Right lobe of liver (tissue), 6 donors: ENCODE measurements at regions not wholly inside any gene's neighbourhood (a gene's known extent, or its start where the extent isn't known, plus 50 kb on each side); places are given as distances from the start of the nearest gene placed in this dataset.

ENCODE experiments used
- ATAC-seq, 4 donors: fragments of 200-7000 bp; cut with Tn5 transposase; one replicate each; pipeline ENCODE4 v1.9.1; 2020; ENCODE audit warnings: mild to moderate bottlenecking in 4 of 4, moderate library complexity in 4 of 4
- DNase-seq, 3 donors: peaks; one replicate each; pipeline ENCODE4 v3.0.0-alpha.2; 2020
- H3K27ac ChIP-seq, 3 donors: fragments of 200-600 bp; one replicate each; pipeline ENCODE4 v1.8.0; 2022
- H3K27me3 ChIP-seq, 2 donors: fragments of 200-600 bp; one replicate each; pipeline ENCODE4 v1.8.0; 2022
- H3K36me3 ChIP-seq, 4 donors: fragments of 200-600 bp; sonication (generic) in 1 of 4; one replicate each; pipeline versions ENCODE4 v1.5.1 to v1.8.0; 2017 to 2022; ENCODE audit warnings: control low read depth in 1 of 4
- H3K4me1 ChIP-seq, 4 donors: fragments of 200-600 bp; sonication (generic) in 1 of 4; one replicate each; pipeline versions ENCODE4 v1.5.1 to v1.8.0; 2017 to 2022; ENCODE audit warnings: control low read depth in 1 of 4
- H3K4me3 ChIP-seq, 3 donors: fragments of 200-600 bp; one replicate each; pipeline ENCODE4 v1.8.0; 2022
- H3K9me3 ChIP-seq, 4 donors: fragments of 200-600 bp; sonication (generic) in 1 of 4; one replicate each; pipeline versions ENCODE4 v1.5.1 to v1.8.0; 2017 to 2022; ENCODE audit warnings: control low read depth in 1 of 4
- POLR2A ChIP-seq: fragments of 450-650 bp; IDR thresholded peaks from one replicate; pipeline ENCODE4 v1.6.1; 2017; ENCODE audit warnings: antibody characterized with exemption, mild to moderate bottlenecking
- WGBS: methylation state at CpG from one replicate; pipeline ENCODE4 v1.1.6; 2018; ENCODE audit warnings: low coverage, low lambda C conversion rate; ENCODE audit not compliant: insufficient coverage; ENCODE audit errors: missing lambda C conversion rate; 5-methylcytosine and 5-hydroxymethylcytosine counted together
- intact Hi-C, 2 donors: fragments of 100-400 bp; cut with DNase I; formaldehyde crosslinking; loops; one replicate each; pipeline versions ENCODE4 v1.11.2 to v1.14.1; 2022
- TF ChIP-seq, protein P1 (sequence below), 4 donors: fragments of 200-600 bp in 3 of 4; fragments of 450-650 bp in 1 of 4; IDR thresholded peaks; one replicate each; pipeline versions ENCODE4 v1.5.1 to v1.8.0; 2016 to 2022; ENCODE audit warnings: antibody characterized with exemption in 4 of 4, mild to moderate bottlenecking in 2 of 4
- donor health status: DM: no; HTN: yes; CAD: no.
- donor health status: DM: no; HTN: no; CAD: no.
- donor health status: DM: no; HTN: no; CAD: no.
- donor health status: DM: no; HTN: yes; CAD: no.
- donor health status: DM: no; HTN: yes; CAD: no.

DNA sequence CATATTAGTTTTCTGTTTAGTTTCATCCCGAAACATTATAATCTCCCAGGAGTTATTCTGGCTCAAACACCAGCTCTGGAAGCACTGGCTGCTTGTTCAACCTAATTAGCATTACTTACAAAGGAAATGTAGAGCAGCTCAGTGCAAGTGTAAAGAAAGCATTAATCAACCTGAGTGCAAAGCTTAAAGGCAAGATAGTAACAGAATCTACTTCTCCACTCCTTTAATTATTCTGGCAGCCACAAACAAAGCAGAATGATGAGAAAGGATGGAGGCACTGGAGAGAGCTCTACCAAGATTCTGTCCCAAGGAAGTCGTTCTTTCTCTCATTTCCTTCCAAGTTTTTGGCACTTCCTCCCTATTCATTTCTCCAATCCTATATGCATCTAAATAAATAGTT is 1384.0 kb downstream of the ZPLD1 start:
- DNase-seq: no peak
- H3K27me3 ChIP-seq: no peaks in the 10 kb centered on the region
- H3K4me3 ChIP-seq: no peak overlapping the region
- WGBS: 45% methylated on average over 2 of the region's 2 CpGs
- intact Hi-C loops: no loop called here
- H3K9me3 ChIP-seq: no peaks in the 10 kb centered on the region
- TF ChIP-seq, protein P1, sequence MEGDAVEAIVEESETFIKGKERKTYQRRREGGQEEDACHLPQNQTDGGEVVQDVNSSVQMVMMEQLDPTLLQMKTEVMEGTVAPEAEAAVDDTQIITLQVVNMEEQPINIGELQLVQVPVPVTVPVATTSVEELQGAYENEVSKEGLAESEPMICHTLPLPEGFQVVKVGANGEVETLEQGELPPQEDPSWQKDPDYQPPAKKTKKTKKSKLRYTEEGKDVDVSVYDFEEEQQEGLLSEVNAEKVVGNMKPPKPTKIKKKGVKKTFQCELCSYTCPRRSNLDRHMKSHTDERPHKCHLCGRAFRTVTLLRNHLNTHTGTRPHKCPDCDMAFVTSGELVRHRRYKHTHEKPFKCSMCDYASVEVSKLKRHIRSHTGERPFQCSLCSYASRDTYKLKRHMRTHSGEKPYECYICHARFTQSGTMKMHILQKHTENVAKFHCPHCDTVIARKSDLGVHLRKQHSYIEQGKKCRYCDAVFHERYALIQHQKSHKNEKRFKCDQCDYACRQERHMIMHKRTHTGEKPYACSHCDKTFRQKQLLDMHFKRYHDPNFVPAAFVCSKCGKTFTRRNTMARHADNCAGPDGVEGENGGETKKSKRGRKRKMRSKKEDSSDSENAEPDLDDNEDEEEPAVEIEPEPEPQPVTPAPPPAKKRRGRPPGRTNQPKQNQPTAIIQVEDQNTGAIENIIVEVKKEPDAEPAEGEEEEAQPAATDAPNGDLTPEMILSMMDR (IDR thresholded peaks at IDR 0.05): no peak
- no peak for TF ChIP-seq POLR2A
- no peak for ATAC-seq
- no peaks in the 10 kb centered on the region for H3K4me1 ChIP-seq
- H3K36me3 ChIP-seq: no peaks in the 10 kb centered on the region
- no peak overlapping the region for H3K27ac ChIP-seq

GRCh38 chr3:103825586-103825985 is 1390.8 kb downstream of the ZPLD1 start:
- intact Hi-C loops: no loop called here
- no peaks in the 10 kb centered on the region for H3K27me3 ChIP-seq
- DNase-seq (no peak), ATAC-seq (no peak)
- no peak overlapping the region for H3K4me3 ChIP-seq
- no peaks in the 10 kb centered on the region for H3K9me3 ChIP-seq
- H3K36me3 ChIP-seq: no peaks in the 10 kb centered on the region
- no peaks in the 10 kb centered on the region for H3K4me1 ChIP-seq
- no peak for TF ChIP-seq POLR2A
- TF ChIP-seq, protein P1 (IDR thresholded peaks at IDR 0.05): no peak
- H3K27ac ChIP-seq: no peak overlapping the region

DNA sequence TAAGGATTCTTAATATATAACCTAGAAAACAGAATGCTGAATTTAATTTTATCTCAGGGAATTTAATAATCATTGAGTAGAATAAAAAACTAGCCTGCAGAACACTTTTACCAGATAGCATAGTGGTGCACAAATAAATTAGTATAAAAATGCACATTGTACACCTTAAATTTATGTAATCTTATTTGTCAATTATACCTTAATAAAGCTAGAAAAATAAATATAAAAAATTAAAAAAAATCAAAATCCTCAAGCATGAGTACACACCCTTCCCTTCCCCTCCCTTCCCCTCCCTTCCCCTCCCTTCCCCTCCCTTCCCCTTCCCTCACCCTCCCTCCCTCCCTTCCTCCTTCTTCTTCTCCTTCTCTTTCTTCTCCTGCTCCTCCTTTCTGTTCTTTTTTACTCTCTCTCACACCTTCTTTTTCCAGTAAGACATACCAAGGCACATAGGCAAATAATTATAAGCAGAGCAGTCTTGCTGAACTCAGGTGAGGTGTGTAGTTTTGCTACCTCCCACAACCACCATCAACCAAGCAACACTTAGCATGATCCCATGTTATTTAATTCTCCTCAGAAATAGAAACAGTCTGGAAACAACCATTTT is 1395.0 kb downstream of the ZPLD1 start:
- H3K4me3 ChIP-seq: no peak overlapping the region
- H3K4me1 ChIP-seq: no peaks in the 10 kb centered on the region
- no peaks in the 10 kb centered on the region for H3K9me3 ChIP-seq
- DNase-seq: no peak
- intact Hi-C loops: no loop called here
- no peaks in the 10 kb centered on the region for H3K27me3 ChIP-seq
- no peaks in the 10 kb centered on the region for H3K36me3 ChIP-seq
- TF ChIP-seq, protein P1 (IDR thresholded peaks at IDR 0.05): no peak
- no peak for TF ChIP-seq POLR2A
- no peak overlapping the region for H3K27ac ChIP-seq
- no peak for ATAC-seq

DNA sequence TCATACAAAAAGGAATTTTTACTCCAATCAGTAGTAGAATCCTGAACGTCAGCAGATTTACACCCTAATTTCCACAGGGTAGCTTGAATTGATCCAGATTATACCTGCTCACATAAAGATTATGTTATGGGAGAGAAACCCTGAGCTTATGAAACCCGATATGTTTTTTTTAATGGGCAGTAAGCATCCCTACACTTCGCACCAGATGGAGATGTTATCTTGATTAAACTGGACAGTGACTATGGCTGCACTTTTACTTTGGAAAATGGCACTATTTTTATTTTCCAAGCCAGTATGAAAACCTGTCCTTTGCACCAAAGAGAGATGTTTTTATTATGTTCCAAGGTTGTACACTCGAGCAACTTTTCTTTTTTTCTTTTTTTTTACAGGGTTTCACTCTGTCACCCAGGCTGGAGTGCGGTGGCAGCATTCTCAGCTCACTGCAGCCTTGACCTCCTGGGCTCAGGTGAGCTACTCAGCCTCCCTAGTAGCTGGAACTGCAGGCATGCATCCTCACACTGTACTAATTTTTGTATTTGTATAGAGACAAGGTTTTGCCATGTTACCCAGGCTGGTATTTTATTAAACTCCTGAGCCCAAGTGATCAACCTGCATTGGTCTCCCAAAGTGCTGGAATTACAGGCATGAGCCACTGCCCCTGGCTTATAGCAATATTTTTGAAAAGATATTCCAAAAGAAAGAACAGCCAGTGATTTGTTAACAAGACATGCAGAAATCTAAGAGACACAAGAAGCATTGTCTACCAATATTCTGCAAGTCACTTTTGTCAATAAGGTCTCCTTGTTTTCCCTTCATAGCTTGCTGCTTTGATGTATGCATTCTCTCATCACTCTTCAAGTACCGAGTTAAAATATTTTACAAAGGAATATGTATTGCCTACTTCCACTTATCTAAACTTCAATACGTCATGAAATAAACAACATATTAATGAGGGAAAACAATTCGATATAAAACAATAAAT is 1412.6 kb downstream of the ZPLD1 start:
- H3K4me1 ChIP-seq: no peaks in the 10 kb centered on the region
- intact Hi-C loops: no loop called here
- no peak for DNase-seq
- WGBS: 56% methylated on average over 8 of the region's 8 CpGs
- no peak overlapping the region for H3K27ac ChIP-seq
- H3K4me3 ChIP-seq: no peak overlapping the region
- no peaks in the 10 kb centered on the region for H3K27me3 ChIP-seq
- H3K9me3 ChIP-seq: no peaks in the 10 kb centered on the region
- no peaks in the 10 kb centered on the region for H3K36me3 ChIP-seq
- no peak for ATAC-seq
- TF ChIP-seq POLR2A: no peak
- TF ChIP-seq, protein P1 (IDR thresholded peaks at IDR 0.05): no peak
